HEK293T (cell line): ENCODE measurements at regions not wholly inside any gene's neighbourhood (a gene's known extent, or its start where the extent isn't known, plus 50 kb on each side); places are given as distances from the start of the nearest gene placed in this dataset.

ENCODE experiments used
- BHLHE40 ChIP-seq: fragments of 450-650 bp; IDR thresholded peaks from 2 replicates; pipeline ENCODE4 v1.6.1; 2016; ENCODE audit warnings: mild to moderate bottlenecking, moderate library complexity, borderline replicate concordance
- FOXM1 ChIP-seq: fragments of 450-650 bp; IDR thresholded peaks from 2 replicates; pipeline ENCODE4 v1.6.1; 2017; ENCODE audit warnings: mild to moderate bottlenecking, borderline replicate concordance
- HDGF ChIP-seq: fragments of 450-650 bp; IDR thresholded peaks from 2 replicates; pipeline ENCODE4 v1.6.1; 2017; ENCODE audit warnings: antibody characterized with exemption, borderline replicate concordance
- NFRKB ChIP-seq: fragments of 450-650 bp; IDR thresholded peaks from 2 replicates; pipeline ENCODE4 v1.6.1; 2016; ENCODE audit warnings: mild to moderate bottlenecking, moderate library complexity
- PKNOX1 ChIP-seq: fragments of 450-650 bp; IDR thresholded peaks from 2 replicates; pipeline ENCODE4 v1.6.1; 2016
- TARDBP ChIP-seq: fragments of 450-650 bp; IDR thresholded peaks from 2 replicates; pipeline ENCODE4 v1.6.1; 2016

GRCh38 chr11:44381261-44381660 is 71.3 kb upstream of the ALX4 start:
- TF ChIP-seq HDGF (no peak), BHLHE40 (no peak), PKNOX1 (no peak), NFRKB (no peak), FOXM1 (no peak), TARDBP (no peak)
